ENCODE measurements at regions not wholly inside any gene's neighbourhood (a gene's known extent, or its start where the extent isn't known, plus 50 kb on each side); places are given as distances from the start of the nearest gene placed in this dataset.
"Not testable (repeated sequence)": the region's sequence is repeated elsewhere in the genome, so short reads cannot be mapped to it uniquely, and the experiment has no call there.

- TF ChIP-seq CTCF (conservative IDR thresholded peaks at IDR 0.05; ENCODE audit: low read depth, low read length); EZH2 (IDR thresholded peaks at IDR 0.05; ENCODE audit: low read length, unreplicated experiment); EZH2phosphoT487 (IDR thresholded peaks at IDR 0.05; ENCODE audit: borderline replicate concordance, low read length): not testable (repeated sequence)
Observed at GRCh38 chr7:150093897-150094296, 220.1 kb downstream of the ATP6V0E2 start.

Data from PC-3 (cell line).